Spinal cord (tissue), 9 donors: ENCODE measurements at regions not wholly inside any gene's neighbourhood (a gene's known extent, or its start where the extent isn't known, plus 50 kb on each side); places are given as distances from the start of the nearest gene placed in this dataset.
"Not testable (repeated sequence)": the region's sequence is repeated elsewhere in the genome, so short reads cannot be mapped to it uniquely, and the experiment has no call there.

Source experiments
- DNase-seq, 6 donors: peaks; one replicate each; pipeline versions ENCODE4 v3.0.0 to v3.0.0-alpha.2; 2013 to 2015; ENCODE audit warnings: low spot score in 6 of 6, low read depth in 4 of 6
- H3K27ac ChIP-seq: one replicate; pipeline ENCODE4 v1.5.1; 2013; ENCODE audit warnings: low read depth, low read length, control low read depth
- H3K27me3 ChIP-seq: one replicate; pipeline ENCODE4 v1.6.1; 2013; ENCODE audit warnings: low read length; ENCODE audit not compliant: control insufficient read depth, insufficient read depth
- H3K36me3 ChIP-seq: one replicate; pipeline ENCODE4 v1.6.1; 2013; ENCODE audit warnings: low read length; ENCODE audit not compliant: control insufficient read depth, insufficient read depth
- H3K4me1 ChIP-seq: one replicate; pipeline ENCODE4 v1.6.1; 2013; ENCODE audit warnings: low read length; ENCODE audit not compliant: control insufficient read depth, insufficient read depth
- H3K4me3 ChIP-seq: one replicate; pipeline ENCODE4 v1.5.1; 2013; ENCODE audit warnings: low read depth, low read length, control low read depth
- H3K9me3 ChIP-seq: one replicate; pipeline ENCODE4 v1.6.1; 2013; ENCODE audit warnings: low read length; ENCODE audit not compliant: control insufficient read depth, insufficient read depth
- WGBS: methylation state at CpG from one replicate; pipeline ENCODE4 v1.1.5; 2013; ENCODE audit warnings: missing lambda C conversion rate; ENCODE audit not compliant: insufficient coverage; 5-methylcytosine and 5-hydroxymethylcytosine counted together
- donor health status: healthy.

- WGBS, result 80% methylated on average over 1 of the region's 4 CpGs
- no peak for DNase-seq
- Histone ChIP-seq H3K27ac (no peak overlapping the region), H3K27me3 (no peaks in the 10 kb centered on the region), H3K4me1 (no peaks in the 10 kb centered on the region), H3K9me3 (peaks cover 4% of the 10 kb centered on the region), H3K4me3 (no peak overlapping the region), H3K36me3 (no peaks in the 10 kb centered on the region)
These were observed 193.7 kb upstream of the PIEZO2 start for GRCh38 chr18:11343096-11343495.

- not testable (repeated sequence) for H3K4me1 ChIP-seq, H3K36me3 ChIP-seq, H3K9me3 ChIP-seq, DNase-seq, H3K27ac ChIP-seq, H3K27me3 ChIP-seq, H3K4me3 ChIP-seq
- 87% methylated on average over 3 of the region's 5 CpGs for WGBS
These were observed 192.7 kb upstream of the PIEZO2 start for GRCh38 chr18:11342115-11342514.

- H3K4me3 ChIP-seq, result no peak overlapping the region
- H3K9me3 ChIP-seq, result no peaks in the 10 kb centered on the region
- H3K27ac ChIP-seq, result no peak overlapping the region
- H3K36me3 ChIP-seq, result no peaks in the 10 kb centered on the region
- H3K4me1 ChIP-seq, result no peaks in the 10 kb centered on the region
- DNase-seq, result no peak
- H3K27me3 ChIP-seq, result no peaks in the 10 kb centered on the region
These were observed 189.9 kb upstream of the PIEZO2 start for GRCh38 chr18:11339188-11339775.

GRCh38 chr18:11336241-11336640, 186.9 kb upstream of the PIEZO2 start:
- no peak overlapping the region for H3K27ac ChIP-seq
- no peaks in the 10 kb centered on the region for H3K36me3 ChIP-seq
- WGBS, result 100% methylated on average over 2 of the region's 3 CpGs

GRCh38 chr18:11327391-11328009, 178.1 kb upstream of the PIEZO2 start:
- no peaks in the 10 kb centered on the region for H3K27me3 ChIP-seq
- WGBS, result 86% methylated on average over 1 of the region's 4 CpGs
- H3K9me3 ChIP-seq, result no peaks in the 10 kb centered on the region
- no peak overlapping the region for H3K27ac ChIP-seq
- no peak overlapping the region for H3K4me3 ChIP-seq
- peaks cover 4% of the 10 kb centered on the region for H3K4me1 ChIP-seq
- H3K36me3 ChIP-seq, result no peaks in the 10 kb centered on the region
- DNase-seq, result peak in 4 of 6 donors; percentile 25 to 75 (median 42)

More at GRCh38 chr18:11336241-11336640, 186.9 kb upstream of the PIEZO2 start:
- Histone ChIP-seq H3K4me3 (no peak overlapping the region), H3K27me3 (no peaks in the 10 kb centered on the region), H3K4me1 (no peaks in the 10 kb centered on the region), H3K9me3 (no peaks in the 10 kb centered on the region)
- DNase-seq, result no peak

- H3K4me3 ChIP-seq, result no peak overlapping the region
- H3K27me3 ChIP-seq, result no peaks in the 10 kb centered on the region
- H3K9me3 ChIP-seq, result no peaks in the 10 kb centered on the region
- no peak for DNase-seq
- no peak overlapping the region for H3K27ac ChIP-seq
- no peaks in the 10 kb centered on the region for H3K36me3 ChIP-seq
- peaks cover 4% of the 10 kb centered on the region for H3K4me1 ChIP-seq
- no CpG with 5 or more reads among the region's 4 CpGs for WGBS
These were observed 175.8 kb upstream of the PIEZO2 start for GRCh38 chr18:11324956-11325882.

- H3K4me1 ChIP-seq, result peaks cover 4% of the 10 kb centered on the region
- H3K4me3 ChIP-seq, result no peak overlapping the region
- no peaks in the 10 kb centered on the region for H3K9me3 ChIP-seq
- H3K27ac ChIP-seq, result no peak overlapping the region
- no peak for DNase-seq
- no peaks in the 10 kb centered on the region for H3K27me3 ChIP-seq
- 86% methylated on average over 2 of the region's 2 CpGs for WGBS
- no peaks in the 10 kb centered on the region for H3K36me3 ChIP-seq
These were observed 175.1 kb upstream of the PIEZO2 start for GRCh38 chr18:11324510-11324909.

GRCh38 chr18:11323359-11323819, 174.0 kb upstream of the PIEZO2 start:
- H3K9me3 ChIP-seq, result no peaks in the 10 kb centered on the region
- no peaks in the 10 kb centered on the region for H3K27me3 ChIP-seq
- no peaks in the 10 kb centered on the region for H3K36me3 ChIP-seq
- WGBS, result 65% methylated on average over 11 of the region's 11 CpGs
- H3K4me1 ChIP-seq, result peaks cover 4% of the 10 kb centered on the region
- peak in 4 of 6 donors; percentile 9 to 46 (median 22) for DNase-seq
- H3K4me3 ChIP-seq, result no peak overlapping the region
- no peak overlapping the region for H3K27ac ChIP-seq

- no peak for DNase-seq
- no peaks in the 10 kb centered on the region for H3K9me3 ChIP-seq
- 75% methylated on average over 3 of the region's 7 CpGs for WGBS
- no peaks in the 10 kb centered on the region for H3K27me3 ChIP-seq
- H3K4me3 ChIP-seq, result no peak overlapping the region
- no peak overlapping the region for H3K27ac ChIP-seq
- no peaks in the 10 kb centered on the region for H3K36me3 ChIP-seq
- peaks cover 4% of the 10 kb centered on the region for H3K4me1 ChIP-seq
These were observed 173.3 kb upstream of the PIEZO2 start for GRCh38 chr18:11322716-11323115.
